CD4-positive, CD25-positive, alpha-beta regulatory T cell (primary cell): ENCODE measurements at regions not wholly inside any gene's neighbourhood (a gene's known extent, or its start where the extent isn't known, plus 50 kb on each side); places are given as distances from the start of the nearest gene placed in this dataset.

Experiments used
- ATAC-seq, 2 donors: fragments of 150-1000 bp; cut with Tn5 transposase; one replicate each; pipeline ENCODE4 v1.10.0; 2021; ENCODE audit warnings: low read depth in 2 of 2, moderate number of reproducible peaks in 2 of 2, moderate library complexity in 1 of 2
- DNase-seq, 3 donors: peaks; one replicate each; pipeline versions ENCODE4 v3.0.0 to v3.0.0-alpha.2; 2012 to 2022; ENCODE audit warnings: mixed read lengths in 1 of 3
- H3K27ac ChIP-seq: one replicate; pipeline ENCODE4 v1.7.0; 2013; ENCODE audit warnings: mild to moderate bottlenecking, low read length; ENCODE audit not compliant: insufficient read depth, poor library complexity, severe bottlenecking
- H3K27me3 ChIP-seq: one replicate; pipeline ENCODE4 v1.7.0; 2013; ENCODE audit warnings: low read length; ENCODE audit not compliant: control insufficient read depth, insufficient read depth
- H3K36me3 ChIP-seq: one replicate; pipeline ENCODE4 v1.7.0; 2013; ENCODE audit warnings: mild to moderate bottlenecking, low read length, moderate library complexity; ENCODE audit not compliant: control insufficient read depth, insufficient read depth
- H3K4me1 ChIP-seq: 2 replicates; pipeline ENCODE4 v1.7.0; 2013; ENCODE audit warnings: mild to moderate bottlenecking, low read length; ENCODE audit not compliant: insufficient read depth, control insufficient read depth, poor library complexity, severe bottlenecking
- H3K4me3 ChIP-seq: one replicate; pipeline ENCODE4 v1.7.0; 2013; ENCODE audit warnings: low read depth, mild to moderate bottlenecking, low read length, moderate library complexity
- H3K9me3 ChIP-seq, 2 experiments: 1 replicate in 1 of 2; 2 replicates in 1 of 2; pipeline ENCODE4 v1.7.0; 2013; ENCODE audit warnings: low read length in 2 of 2, mild to moderate bottlenecking in 1 of 2, moderate library complexity in 1 of 2; ENCODE audit not compliant: control insufficient read depth in 2 of 2
- H3K27ac Mint-ChIP-seq, 3 donors: one replicate each; pipeline ENCODE4 v1.8.0; 2020 to 2022; ENCODE audit warnings: mild to moderate bottlenecking in 3 of 3, mixed read lengths in 3 of 3, moderate library complexity in 2 of 3
- H3K27me3 Mint-ChIP-seq: one replicate; pipeline ENCODE4 v1.8.0; 2022; ENCODE audit warnings: mild to moderate bottlenecking, mixed read lengths
- H3K36me3 Mint-ChIP-seq: one replicate; pipeline ENCODE4 v1.8.0; 2020; ENCODE audit warnings: mixed read lengths
- H3K4me1 Mint-ChIP-seq, 4 donors: one replicate each; pipeline ENCODE4 v1.8.0; 2020 to 2022; ENCODE audit warnings: mixed read lengths in 4 of 4, mild to moderate bottlenecking in 1 of 4
- H3K4me3 Mint-ChIP-seq, 4 donors: one replicate each; pipeline ENCODE4 v1.8.0; 2020 to 2022; ENCODE audit warnings: mild to moderate bottlenecking in 4 of 4, mixed read lengths in 4 of 4, moderate library complexity in 3 of 4
- H3K9me3 Mint-ChIP-seq, 7 donors: one replicate each; pipeline ENCODE4 v1.8.0; 2020 to 2022; ENCODE audit warnings: mixed read lengths in 7 of 7, mild to moderate bottlenecking in 3 of 7, moderate library complexity in 2 of 7

- H3K4me1 Mint-ChIP-seq: no peaks in the 10 kb centered on the region
- no peaks in the 10 kb centered on the region for H3K9me3 ChIP-seq
- no peaks in the 10 kb centered on the region for H3K27me3 Mint-ChIP-seq
- ATAC-seq (no peak), DNase-seq (no peak)
- no peaks in the 10 kb centered on the region for H3K36me3 Mint-ChIP-seq
- peaks cover 3 to 25% (median 6%) of the 10 kb centered on the region in 7 donors for H3K9me3 Mint-ChIP-seq
- H3K27ac Mint-ChIP-seq: no peak overlapping the region
- H3K27me3 ChIP-seq: no peaks in the 10 kb centered on the region
- no peaks in the 10 kb centered on the region for H3K36me3 ChIP-seq
- H3K4me3 Mint-ChIP-seq: no peak overlapping the region
- H3K4me1 ChIP-seq: no peaks in the 10 kb centered on the region
- H3K4me3 ChIP-seq: no peak overlapping the region
- H3K27ac ChIP-seq: no peak overlapping the region
Measured at GRCh38 chr11:91222830-91223229, 1000.0 kb upstream of the CHORDC1 start.

GRCh38 chr11:91220476-91221202 is 997.8 kb upstream of the CHORDC1 start:
- H3K36me3 ChIP-seq: no peaks in the 10 kb centered on the region
- no peak for DNase-seq
- no peak for ATAC-seq
- H3K4me3 ChIP-seq: no peak overlapping the region
- Mint-ChIP-seq H3K27me3 (no peaks in the 10 kb centered on the region), H3K4me3 (no peak overlapping the region), H3K36me3 (no peaks in the 10 kb centered on the region), H3K4me1 (no peaks in the 10 kb centered on the region), H3K9me3 (peaks cover 1 to 17% (median 6%) of the 10 kb centered on the region in 7 donors), H3K27ac (no peak overlapping the region)
- no peak overlapping the region for H3K27ac ChIP-seq
- H3K27me3 ChIP-seq: no peaks in the 10 kb centered on the region
- no peaks in the 10 kb centered on the region for H3K9me3 ChIP-seq
- H3K4me1 ChIP-seq: no peaks in the 10 kb centered on the region

GRCh38 chr11:91219535-91219934 is 996.7 kb upstream of the CHORDC1 start:
- Mint-ChIP-seq H3K36me3 (no peaks in the 10 kb centered on the region), H3K4me1 (no peaks in the 10 kb centered on the region), H3K27ac (no peak overlapping the region), H3K27me3 (no peaks in the 10 kb centered on the region), H3K9me3 (peaks cover 1 to 17% (median 6%) of the 10 kb centered on the region in 7 donors), H3K4me3 (no peak overlapping the region)
- ATAC-seq (no peak), DNase-seq (no peak)
- Histone ChIP-seq H3K4me1 (no peaks in the 10 kb centered on the region), H3K9me3 (no peaks in the 10 kb centered on the region), H3K36me3 (no peaks in the 10 kb centered on the region), H3K4me3 (no peak overlapping the region), H3K27me3 (no peaks in the 10 kb centered on the region), H3K27ac (no peak overlapping the region)

DNA sequence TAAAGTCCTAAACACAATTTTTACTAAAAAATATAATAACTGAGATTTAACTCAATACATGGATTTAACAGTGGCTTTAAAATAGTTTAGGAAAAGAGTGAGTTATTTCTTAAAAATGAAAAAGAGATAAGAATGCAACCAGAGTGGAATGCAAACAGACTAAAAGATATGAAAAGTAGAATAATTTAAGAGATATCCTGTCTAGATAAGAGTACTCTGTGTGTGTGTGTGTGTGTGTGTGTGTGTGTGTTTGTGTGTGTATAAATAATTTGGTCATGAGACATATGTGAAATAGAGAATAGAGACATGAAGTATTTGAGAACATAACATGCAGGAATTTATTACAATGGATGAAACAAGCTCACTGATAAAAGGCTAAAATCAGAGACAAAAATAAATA is 986.9 kb upstream of the CHORDC1 start:
- Mint-ChIP-seq H3K9me3 (peaks cover 0 to 12% (median 1%) of the 10 kb centered on the region in 7 donors), H3K27me3 (no peaks in the 10 kb centered on the region), H3K4me3 (no peak overlapping the region), H3K36me3 (no peaks in the 10 kb centered on the region), H3K27ac (no peak overlapping the region), H3K4me1 (no peaks in the 10 kb centered on the region)
- H3K4me3 ChIP-seq: no peak overlapping the region
- H3K27ac ChIP-seq: no peak overlapping the region
- H3K9me3 ChIP-seq: no peaks in the 10 kb centered on the region
- no peaks in the 10 kb centered on the region for H3K27me3 ChIP-seq
- no peak for ATAC-seq
- no peak for DNase-seq
- no peaks in the 10 kb centered on the region for H3K36me3 ChIP-seq
- no peaks in the 10 kb centered on the region for H3K4me1 ChIP-seq

GRCh38 chr11:91209306-91209705 is 986.5 kb upstream of the CHORDC1 start:
- Mint-ChIP-seq H3K4me3 (no peak overlapping the region), H3K27me3 (no peaks in the 10 kb centered on the region), H3K36me3 (no peaks in the 10 kb centered on the region), H3K9me3 (peaks cover 0 to 12% (median 1%) of the 10 kb centered on the region in 7 donors), H3K27ac (no peak overlapping the region), H3K4me1 (no peaks in the 10 kb centered on the region)
- DNase-seq: no peak
- Histone ChIP-seq H3K4me1 (no peaks in the 10 kb centered on the region), H3K27ac (no peak overlapping the region), H3K27me3 (no peaks in the 10 kb centered on the region), H3K9me3 (no peaks in the 10 kb centered on the region), H3K36me3 (no peaks in the 10 kb centered on the region), H3K4me3 (no peak overlapping the region)
- no peak for ATAC-seq

- ATAC-seq (no peak), DNase-seq (no peak)
- H3K36me3 Mint-ChIP-seq: no peaks in the 10 kb centered on the region
- no peaks in the 10 kb centered on the region for H3K27me3 Mint-ChIP-seq
- no peak overlapping the region for H3K4me3 Mint-ChIP-seq
- Histone ChIP-seq H3K27me3 (no peaks in the 10 kb centered on the region), H3K4me1 (no peaks in the 10 kb centered on the region), H3K4me3 (no peak overlapping the region), H3K36me3 (no peaks in the 10 kb centered on the region), H3K9me3 (no peaks in the 10 kb centered on the region), H3K27ac (no peak overlapping the region)
- H3K27ac Mint-ChIP-seq: no peak overlapping the region
- H3K4me1 Mint-ChIP-seq: peaks cover 0 to 4% (median 0%) of the 10 kb centered on the region in 4 donors
- peaks cover 0 to 21% (median 9%) of the 10 kb centered on the region in 7 donors for H3K9me3 Mint-ChIP-seq
Measured at GRCh38 chr11:91199866-91200265, 977.0 kb upstream of the CHORDC1 start.

- no peaks in the 10 kb centered on the region for H3K36me3 Mint-ChIP-seq
- H3K4me3 Mint-ChIP-seq: no peak overlapping the region
- no peak overlapping the region for H3K27ac Mint-ChIP-seq
Measured at GRCh38 chr11:91194546-91194945, 971.7 kb upstream of the CHORDC1 start.

GRCh38 chr11:91188484-91188883 is 965.6 kb upstream of the CHORDC1 start:
- no peaks in the 10 kb centered on the region for H3K4me1 ChIP-seq
- no peak overlapping the region for H3K4me3 Mint-ChIP-seq
- H3K36me3 ChIP-seq: no peaks in the 10 kb centered on the region
- no peaks in the 10 kb centered on the region for H3K36me3 Mint-ChIP-seq
- H3K27ac Mint-ChIP-seq: no peak overlapping the region
- H3K4me1 Mint-ChIP-seq: no peaks in the 10 kb centered on the region
- no peaks in the 10 kb centered on the region for H3K27me3 ChIP-seq
- H3K9me3 ChIP-seq: peaks cover 0 to 9% of the 10 kb centered on the region in 2 experiments
- no peak overlapping the region for H3K27ac ChIP-seq
- DNase-seq (no peak), ATAC-seq (no peak)
- no peak overlapping the region for H3K4me3 ChIP-seq
- no peaks in the 10 kb centered on the region for H3K27me3 Mint-ChIP-seq
- peaks cover 0 to 7% (median 5%) of the 10 kb centered on the region in 7 donors for H3K9me3 Mint-ChIP-seq

More at GRCh38 chr11:91194546-91194945, 971.7 kb upstream of the CHORDC1 start:
- DNase-seq: no peak
- Mint-ChIP-seq H3K9me3 (peaks cover 0 to 17% (median 13%) of the 10 kb centered on the region in 7 donors), H3K27me3 (no peaks in the 10 kb centered on the region), H3K4me1 (peaks cover 0 to 4% (median 0%) of the 10 kb centered on the region in 4 donors)
- Histone ChIP-seq H3K27ac (no peak overlapping the region), H3K4me1 (no peaks in the 10 kb centered on the region), H3K36me3 (no peaks in the 10 kb centered on the region), H3K27me3 (no peaks in the 10 kb centered on the region), H3K4me3 (no peak overlapping the region), H3K9me3 (no peaks in the 10 kb centered on the region)
- ATAC-seq: no peak
